Gastroesophageal sphincter (tissue), 4 donors: ENCODE measurements at regions not wholly inside any gene's neighbourhood (a gene's known extent, or its start where the extent isn't known, plus 50 kb on each side); places are given as distances from the start of the nearest gene placed in this dataset.

Experiments used
- ATAC-seq: fragments of 150-250 bp; one replicate; pipeline ENCODE4 v1.9.1; 2016; ENCODE audit warnings: mild to moderate bottlenecking, moderate library complexity
- H3K27ac ChIP-seq, 4 donors: fragments of 200-600 bp; sonication (generic) in 3 of 4; 1 replicate in 3 of 4; 2 replicates in 1 of 4; pipeline ENCODE4 v1.5.1; 2016 to 2019
- H3K27me3 ChIP-seq: fragments of 200-600 bp; sonication (generic); one replicate; pipeline ENCODE4 v1.5.1; 2019
- H3K36me3 ChIP-seq, 2 donors: fragments of 200-600 bp; sonication (generic); one replicate each; pipeline ENCODE4 v1.5.1; 2019; ENCODE audit warnings: control low read depth in 1 of 2
- H3K4me1 ChIP-seq, 3 donors: fragments of 200-600 bp; sonication (generic); 1 replicate in 2 of 3; 2 replicates in 1 of 3; pipeline ENCODE4 v1.5.1; 2016 to 2019; ENCODE audit warnings: control low read depth in 2 of 3
- H3K4me3 ChIP-seq, 2 donors: fragments of 200-600 bp; sonication (generic); one replicate each; pipeline ENCODE4 v1.5.1; 2019; ENCODE audit warnings: mild to moderate bottlenecking in 1 of 2, moderate library complexity in 1 of 2
- H3K9me3 ChIP-seq, 3 donors: fragments of 200-600 bp; sonication (generic); one replicate each; pipeline ENCODE4 v1.5.1; 2017 to 2019; ENCODE audit warnings: control low read depth in 2 of 3
- CTCF ChIP-seq, 4 experiments: fragments of 200-600 bp in 2 of 4; fragments of 450-650 bp in 2 of 4; sonication (generic) in 1 of 4; IDR thresholded peaks; one replicate each; pipeline ENCODE4 v1.5.1; 2017 to 2019; ENCODE audit warnings: antibody characterized with exemption in 4 of 4, mild to moderate bottlenecking in 2 of 4, moderate library complexity in 2 of 4
- EP300 ChIP-seq: sonication (generic); formaldehyde crosslinking; IDR thresholded peaks from one replicate; pipeline ENCODE4 v1.6.1; 2017; ENCODE audit warnings: antibody characterized with exemption, mild to moderate bottlenecking
- POLR2A ChIP-seq, 2 donors: fragments of 450-650 bp; IDR thresholded peaks; one replicate each; pipeline ENCODE4 v1.6.1; 2017; ENCODE audit warnings: antibody characterized with exemption in 2 of 2, mild to moderate bottlenecking in 2 of 2, moderate library complexity in 1 of 2
- POLR2AphosphoS5 ChIP-seq: sonication (generic); formaldehyde crosslinking; IDR thresholded peaks from one replicate; pipeline ENCODE4 v1.6.1; 2017; ENCODE audit warnings: antibody characterized with exemption
- WGBS, 2 donors: methylation state at CpG; one replicate each; pipeline ENCODE4 v1.1.5; 2018; ENCODE audit warnings: low coverage in 1 of 2; 5-methylcytosine and 5-hydroxymethylcytosine counted together

DNA sequence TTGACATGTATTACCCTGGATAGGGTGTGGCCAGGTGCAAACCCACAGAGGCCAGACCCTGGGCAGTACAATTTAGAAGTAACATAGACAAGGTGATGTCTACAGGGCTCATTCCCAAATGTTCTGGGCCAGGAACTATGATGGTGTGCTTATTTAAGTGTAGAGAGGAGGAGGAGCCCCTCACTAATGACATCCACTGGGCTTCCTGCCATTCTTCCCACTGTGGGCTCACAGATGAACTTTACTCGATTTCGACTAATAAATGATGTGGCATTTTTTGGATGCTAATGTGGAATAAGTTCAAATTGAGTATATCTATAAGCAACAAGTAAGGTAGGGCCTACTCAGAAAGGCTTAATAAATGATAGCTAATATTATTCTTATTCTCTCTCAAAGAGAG is 280.9 kb upstream of the BOD1L1 start:
- H3K4me1 ChIP-seq: no peaks in the 10 kb centered on the region
- no peaks in the 10 kb centered on the region for H3K36me3 ChIP-seq
- no peak overlapping the region for H3K27ac ChIP-seq
- no peak for ATAC-seq
- H3K27me3 ChIP-seq: no peaks in the 10 kb centered on the region
- 94 to 100% methylated on average over 2 of the region's 2 CpGs for WGBS, 2 donors
- no peak overlapping the region for H3K4me3 ChIP-seq
- TF ChIP-seq POLR2AphosphoS5 (no peak), EP300 (no peak), CTCF (IDR thresholded peaks at IDR 0.05) (no peak), POLR2A (IDR thresholded peaks at IDR 0.05) (no peak)
- H3K9me3 ChIP-seq: no peaks in the 10 kb centered on the region

GRCh38 chr4:13910556-13910955 is 283.0 kb upstream of the BOD1L1 start:
- Histone ChIP-seq H3K4me1 (no peaks in the 10 kb centered on the region), H3K9me3 (no peaks in the 10 kb centered on the region), H3K27me3 (no peaks in the 10 kb centered on the region), H3K36me3 (no peaks in the 10 kb centered on the region), H3K27ac (no peak overlapping the region), H3K4me3 (no peak overlapping the region)
- TF ChIP-seq POLR2AphosphoS5: no peak
- ATAC-seq: no peak

DNA sequence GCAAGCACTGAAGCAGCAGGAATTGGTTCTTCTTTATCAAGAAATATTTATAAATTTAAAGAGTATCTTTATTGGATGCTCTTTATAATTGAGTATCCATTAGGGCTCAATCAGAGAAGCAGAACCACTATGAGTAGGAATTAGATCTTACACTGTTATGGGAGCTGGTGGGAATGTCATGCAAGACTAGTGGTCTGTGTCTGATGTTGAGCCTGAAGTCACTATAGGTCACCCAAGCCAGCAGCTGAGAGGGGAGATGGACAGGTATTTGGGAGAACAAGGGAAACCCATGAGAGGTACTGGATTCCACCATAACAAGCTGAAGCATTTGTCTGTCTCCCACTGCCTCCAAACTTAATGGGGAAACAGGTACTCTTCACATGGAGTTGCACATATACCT is 283.7 kb upstream of the BOD1L1 start:
- no peak overlapping the region for H3K4me3 ChIP-seq
- TF ChIP-seq EP300: no peak
- TF ChIP-seq POLR2AphosphoS5: no peak
- TF ChIP-seq POLR2A (IDR thresholded peaks at IDR 0.05): no peak
- no peaks in the 10 kb centered on the region for H3K36me3 ChIP-seq
- no peaks in the 10 kb centered on the region for H3K9me3 ChIP-seq
- no peaks in the 10 kb centered on the region for H3K27me3 ChIP-seq
- no peak for ATAC-seq
- no peaks in the 10 kb centered on the region for H3K4me1 ChIP-seq
- H3K27ac ChIP-seq: no peak overlapping the region

GRCh38 chr4:13912436-13912925 is 285.0 kb upstream of the BOD1L1 start:
- Histone ChIP-seq H3K4me1 (no peaks in the 10 kb centered on the region), H3K9me3 (no peaks in the 10 kb centered on the region), H3K27ac (no peak overlapping the region), H3K27me3 (no peaks in the 10 kb centered on the region), H3K36me3 (no peaks in the 10 kb centered on the region), H3K4me3 (no peak overlapping the region)
- ATAC-seq: no peak
- WGBS, 2 donors: 59 to 79% methylated on average over 2 of the region's 2 CpGs
- no peak for TF ChIP-seq POLR2AphosphoS5
- no peak for TF ChIP-seq EP300
- no peak for TF ChIP-seq POLR2A (IDR thresholded peaks at IDR 0.05)
- TF ChIP-seq CTCF (IDR thresholded peaks at IDR 0.05): no peak

DNA sequence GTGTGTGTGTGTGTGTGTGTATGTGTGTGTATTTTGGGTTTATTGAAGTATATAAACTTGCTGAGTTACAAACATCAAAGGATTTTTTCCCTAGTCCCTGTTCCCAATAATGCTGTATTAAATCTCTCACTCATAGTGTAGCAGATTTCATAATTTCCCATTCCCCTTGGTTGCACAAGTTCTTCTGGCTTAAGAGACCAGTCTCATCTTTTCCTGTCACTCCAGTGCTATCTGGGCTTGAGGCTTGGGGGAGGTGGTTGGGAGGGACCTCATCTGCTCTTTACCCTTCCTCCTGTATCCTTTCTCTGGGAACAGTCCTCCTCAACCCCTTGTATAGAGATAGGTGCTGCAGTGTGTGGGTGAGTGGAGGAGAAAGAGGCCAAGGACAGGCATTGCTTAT is 285.4 kb upstream of the BOD1L1 start:
- Histone ChIP-seq H3K27ac (no peak overlapping the region), H3K4me3 (no peak overlapping the region), H3K9me3 (no peaks in the 10 kb centered on the region), H3K36me3 (no peaks in the 10 kb centered on the region), H3K27me3 (no peaks in the 10 kb centered on the region), H3K4me1 (no peaks in the 10 kb centered on the region)
- TF ChIP-seq POLR2AphosphoS5 (no peak), CTCF (IDR thresholded peaks at IDR 0.05) (no peak), EP300 (no peak), POLR2A (IDR thresholded peaks at IDR 0.05) (no peak)
- peak; percentile 60 for ATAC-seq

DNA sequence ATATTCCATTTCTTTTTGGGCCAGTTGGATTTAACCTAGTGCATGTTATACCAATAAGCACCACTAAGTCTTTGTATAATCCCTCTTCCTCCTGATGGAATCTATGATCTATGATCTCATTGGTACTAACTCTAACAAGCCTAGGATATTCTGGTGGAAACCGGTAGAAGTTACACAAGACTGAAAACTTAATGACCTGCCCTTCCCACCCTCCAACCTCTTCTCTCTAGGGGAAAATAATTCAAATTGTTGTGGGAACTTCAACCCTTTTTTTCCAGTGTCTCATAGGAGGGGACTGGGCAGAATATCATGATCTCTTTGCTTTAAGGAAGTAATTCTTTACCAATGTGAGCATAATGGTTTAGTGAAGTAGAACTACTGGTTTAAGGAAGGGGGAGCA is 289.5 kb upstream of the BOD1L1 start:
- Histone ChIP-seq H3K4me3 (no peak overlapping the region), H3K4me1 (no peaks in the 10 kb centered on the region), H3K27ac (no peak overlapping the region), H3K36me3 (no peaks in the 10 kb centered on the region), H3K9me3 (no peaks in the 10 kb centered on the region), H3K27me3 (no peaks in the 10 kb centered on the region)
- TF ChIP-seq CTCF (IDR thresholded peaks at IDR 0.05) (no peak), POLR2AphosphoS5 (no peak), EP300 (no peak), POLR2A (IDR thresholded peaks at IDR 0.05) (no peak)
- 46 to 67% methylated on average over 1 of the region's 1 CpG for WGBS, 2 donors
- no peak for ATAC-seq
